ENCODE measurements at regions not wholly inside any gene's neighbourhood (a gene's known extent, or its start where the extent isn't known, plus 50 kb on each side); places are given as distances from the start of the nearest gene placed in this dataset.
"Not testable (repeated sequence)": the region's sequence is repeated elsewhere in the genome, so short reads cannot be mapped to it uniquely, and the experiment has no call there.

DNA sequence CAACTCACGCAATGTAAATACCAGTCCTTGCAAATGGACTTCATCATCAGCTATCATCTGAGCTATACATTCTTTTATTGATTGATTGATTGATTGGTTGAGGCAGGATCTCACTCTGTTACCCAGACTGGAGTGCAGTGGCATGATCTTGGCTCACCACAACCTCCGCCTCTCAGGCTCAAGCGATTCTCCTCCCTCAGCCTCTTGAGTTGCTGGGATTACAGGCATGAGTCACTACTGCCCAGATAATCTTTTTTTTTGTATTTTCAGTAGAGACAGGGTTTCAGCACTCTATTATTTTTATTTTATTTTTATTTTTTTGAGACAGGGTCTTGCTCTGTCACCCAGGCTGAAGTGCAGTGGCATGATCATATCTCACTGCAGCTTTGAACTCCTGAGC, 369.5 kb downstream of the MAT2B start:
- WGBS, 2 donors: 71 to 75% methylated on average over 3 of the region's 3 CpGs
- intact Hi-C loops (cut with DNase I); H3K4me3 ChIP-seq (ENCODE audit: low read length in 2 of 2); DNase-seq; ATAC-seq (ENCODE audit: low FRiP score); H3K36me3 ChIP-seq (ENCODE audit: control insufficient read depth in 1 of 2, insufficient read depth in 2 of 2, low read length in 1 of 2); H3K27ac ChIP-seq (ENCODE audit: low read depth in 1 of 2, low read length in 2 of 2); H3K27me3 ChIP-seq (ENCODE audit: control insufficient read depth in 1 of 2, insufficient read depth in 2 of 2, low read length in 1 of 2); H3K9me3 ChIP-seq (ENCODE audit: control insufficient read depth, low read length); H3K4me1 ChIP-seq (ENCODE audit: control insufficient read depth in 1 of 2, insufficient read depth in 2 of 2, low read length in 2 of 2): not testable (repeated sequence)

DNA sequence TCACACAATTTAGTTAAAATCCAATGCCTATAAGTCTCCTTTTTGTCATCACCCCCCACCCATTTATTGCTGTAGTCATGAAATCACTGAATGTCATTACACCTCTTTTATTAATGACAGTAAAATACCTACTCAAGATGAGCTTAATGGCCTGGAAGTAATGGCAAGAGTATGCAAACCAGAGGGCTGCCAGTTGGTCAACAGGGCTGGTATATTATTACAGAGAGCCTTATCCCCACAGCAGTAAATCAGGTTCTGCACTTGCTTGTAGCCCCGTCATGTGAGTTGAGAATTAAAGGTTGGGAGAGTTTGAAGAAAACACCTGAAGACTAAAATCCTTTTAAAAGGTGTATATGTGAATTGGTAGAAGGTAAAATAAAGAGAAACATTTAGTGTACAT, 372.4 kb downstream of the MAT2B start:
- H3K4me3 ChIP-seq (ENCODE audit: low read length in 2 of 2): no peak overlapping the region
- no peaks in the 10 kb centered on the region for H3K36me3 ChIP-seq (ENCODE audit: control insufficient read depth in 1 of 2, insufficient read depth in 2 of 2, low read length in 1 of 2)
- intact Hi-C loops (cut with DNase I): no loop called here
- H3K9me3 ChIP-seq (ENCODE audit: control insufficient read depth, low read length): no peaks in the 10 kb centered on the region
- no peak for ATAC-seq (ENCODE audit: low FRiP score)
- no peaks in the 10 kb centered on the region for H3K27me3 ChIP-seq (ENCODE audit: control insufficient read depth in 1 of 2, insufficient read depth in 2 of 2, low read length in 1 of 2)
- WGBS, 2 donors: 56 to 79% methylated on average over 1 of the region's 1 CpG
- H3K4me1 ChIP-seq (ENCODE audit: control insufficient read depth in 1 of 2, insufficient read depth in 2 of 2, low read length in 2 of 2): no peaks in the 10 kb centered on the region
- H3K27ac ChIP-seq (ENCODE audit: low read depth in 1 of 2, low read length in 2 of 2): no peak overlapping the region
- no peak for DNase-seq

GRCh38 chr5:163878490-163878889, 373.1 kb downstream of the MAT2B start:
- intact Hi-C loops (cut with DNase I): no loop called here
- 74 to 79% methylated on average over 1 of the region's 1 CpG for WGBS, 2 donors

GRCh38 chr5:163880302-163880701, 374.9 kb downstream of the MAT2B start:
- Histone ChIP-seq H3K4me1 (ENCODE audit: control insufficient read depth in 1 of 2, insufficient read depth in 2 of 2, low read length in 2 of 2) (no peaks in the 10 kb centered on the region), H3K9me3 (ENCODE audit: control insufficient read depth, low read length) (no peaks in the 10 kb centered on the region), H3K27me3 (ENCODE audit: control insufficient read depth in 1 of 2, insufficient read depth in 2 of 2, low read length in 1 of 2) (no peaks in the 10 kb centered on the region), H3K36me3 (ENCODE audit: control insufficient read depth in 1 of 2, insufficient read depth in 2 of 2, low read length in 1 of 2) (no peaks in the 10 kb centered on the region), H3K27ac (ENCODE audit: low read depth in 1 of 2, low read length in 2 of 2) (no peak overlapping the region), H3K4me3 (ENCODE audit: low read length in 2 of 2) (no peak overlapping the region)
- intact Hi-C loops (cut with DNase I): no loop called here
- ATAC-seq (ENCODE audit: low FRiP score) (no peak), DNase-seq (no peak)
- WGBS, 2 donors: 79 to 82% methylated on average over 2 of the region's 2 CpGs

More at GRCh38 chr5:163878490-163878889, 373.1 kb downstream of the MAT2B start:
- Histone ChIP-seq H3K36me3 (ENCODE audit: control insufficient read depth in 1 of 2, insufficient read depth in 2 of 2, low read length in 1 of 2) (no peaks in the 10 kb centered on the region), H3K9me3 (ENCODE audit: control insufficient read depth, low read length) (no peaks in the 10 kb centered on the region), H3K4me3 (ENCODE audit: low read length in 2 of 2) (no peak overlapping the region), H3K4me1 (ENCODE audit: control insufficient read depth in 1 of 2, insufficient read depth in 2 of 2, low read length in 2 of 2) (no peaks in the 10 kb centered on the region), H3K27me3 (ENCODE audit: control insufficient read depth in 1 of 2, insufficient read depth in 2 of 2, low read length in 1 of 2) (no peaks in the 10 kb centered on the region), H3K27ac (ENCODE audit: low read depth in 1 of 2, low read length in 2 of 2) (no peak overlapping the region)
- DNase-seq (no peak), ATAC-seq (ENCODE audit: low FRiP score) (no peak)

GRCh38 chr5:163885117-163885516, 379.7 kb downstream of the MAT2B start:
- Histone ChIP-seq H3K4me1 (ENCODE audit: control insufficient read depth in 1 of 2, insufficient read depth in 2 of 2, low read length in 2 of 2) (no peaks in the 10 kb centered on the region), H3K4me3 (ENCODE audit: low read length in 2 of 2) (no peak overlapping the region), H3K27me3 (ENCODE audit: control insufficient read depth in 1 of 2, insufficient read depth in 2 of 2, low read length in 1 of 2) (no peaks in the 10 kb centered on the region), H3K36me3 (ENCODE audit: control insufficient read depth in 1 of 2, insufficient read depth in 2 of 2, low read length in 1 of 2) (no peaks in the 10 kb centered on the region), H3K9me3 (ENCODE audit: control insufficient read depth, low read length) (no peaks in the 10 kb centered on the region), H3K27ac (ENCODE audit: low read depth in 1 of 2, low read length in 2 of 2) (no peak overlapping the region)
- no peak for ATAC-seq (ENCODE audit: low FRiP score)
- intact Hi-C loops (cut with DNase I): no loop called here
- whole genome bisulfite sequencing, 2 donors: 64 to 68% methylated on average over 2 of the region's 2 CpGs
- no peak for DNase-seq

DNA sequence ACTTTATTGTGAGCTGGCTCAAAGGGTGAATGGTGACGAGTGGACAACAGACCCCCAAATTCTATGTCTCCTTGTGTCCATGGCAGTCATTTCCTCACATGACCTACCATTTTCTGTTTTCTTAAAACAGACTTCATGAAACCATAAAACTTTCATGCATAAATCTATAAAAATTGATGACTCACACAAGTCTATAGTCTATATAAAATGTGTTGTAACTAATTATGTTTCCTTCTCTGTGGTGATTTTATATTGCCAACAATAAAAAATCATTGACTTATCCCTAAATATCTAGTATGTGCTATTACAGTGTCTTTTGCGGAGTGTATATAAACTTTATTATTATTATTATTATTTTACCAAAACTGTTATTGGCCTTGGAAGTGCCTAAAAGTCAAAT, 382.4 kb downstream of the MAT2B start:
- Histone ChIP-seq H3K4me1 (ENCODE audit: control insufficient read depth in 1 of 2, insufficient read depth in 2 of 2, low read length in 2 of 2) (no peaks in the 10 kb centered on the region), H3K9me3 (ENCODE audit: control insufficient read depth, low read length) (no peaks in the 10 kb centered on the region), H3K36me3 (ENCODE audit: control insufficient read depth in 1 of 2, insufficient read depth in 2 of 2, low read length in 1 of 2) (no peaks in the 10 kb centered on the region), H3K4me3 (ENCODE audit: low read length in 2 of 2) (no peak overlapping the region), H3K27me3 (ENCODE audit: control insufficient read depth in 1 of 2, insufficient read depth in 2 of 2, low read length in 1 of 2) (no peaks in the 10 kb centered on the region), H3K27ac (ENCODE audit: low read depth in 1 of 2, low read length in 2 of 2) (no peak overlapping the region)
- intact Hi-C loops (cut with DNase I): no loop called here
- ATAC-seq (ENCODE audit: low FRiP score) (no peak), DNase-seq (no peak)
- WGBS, 2 donors: 81 to 89% methylated on average over 2 of the region's 2 CpGs

DNA sequence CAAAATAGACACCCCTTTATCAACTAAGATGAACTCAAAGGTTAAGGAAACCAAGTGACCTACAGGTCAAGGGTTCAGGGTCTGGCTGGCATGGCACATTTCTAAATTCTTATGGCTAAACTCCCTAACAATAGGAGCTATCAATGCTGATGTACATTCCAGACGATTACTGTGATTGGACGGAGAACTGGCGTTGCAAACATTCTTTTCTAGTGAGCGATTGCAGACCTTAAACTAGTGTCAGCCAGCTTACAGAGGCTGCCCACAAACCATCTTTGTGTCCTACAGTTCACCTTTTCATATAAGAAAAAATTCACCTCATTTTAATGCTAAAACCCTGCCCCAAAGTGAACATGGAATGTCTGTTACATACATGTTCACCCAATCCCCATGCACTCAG, 382.9 kb downstream of the MAT2B start:
- Histone ChIP-seq H3K27me3 (ENCODE audit: control insufficient read depth in 1 of 2, insufficient read depth in 2 of 2, low read length in 1 of 2) (no peaks in the 10 kb centered on the region), H3K4me3 (ENCODE audit: low read length in 2 of 2) (no peak overlapping the region), H3K4me1 (ENCODE audit: control insufficient read depth in 1 of 2, insufficient read depth in 2 of 2, low read length in 2 of 2) (no peaks in the 10 kb centered on the region), H3K9me3 (ENCODE audit: control insufficient read depth, low read length) (no peaks in the 10 kb centered on the region), H3K36me3 (ENCODE audit: control insufficient read depth in 1 of 2, insufficient read depth in 2 of 2, low read length in 1 of 2) (no peaks in the 10 kb centered on the region), H3K27ac (ENCODE audit: low read depth in 1 of 2, low read length in 2 of 2) (no peak overlapping the region)
- ATAC-seq (ENCODE audit: low FRiP score) (no peak), DNase-seq (no peak)
- intact Hi-C loops (cut with DNase I): no loop called here
- 55 to 60% methylated on average over 4 of the region's 4 CpGs for WGBS, 2 donors

GRCh38 chr5:163889369-163889768, 383.9 kb downstream of the MAT2B start:
- H3K4me1 ChIP-seq (ENCODE audit: control insufficient read depth in 1 of 2, insufficient read depth in 2 of 2, low read length in 2 of 2): no peaks in the 10 kb centered on the region
- no peak overlapping the region for H3K4me3 ChIP-seq (ENCODE audit: low read length in 2 of 2)
- no peak for ATAC-seq (ENCODE audit: low FRiP score)
- no peaks in the 10 kb centered on the region for H3K9me3 ChIP-seq (ENCODE audit: control insufficient read depth, low read length)
- intact Hi-C loops (cut with DNase I): no loop called here
- no peak for DNase-seq
- H3K36me3 ChIP-seq (ENCODE audit: control insufficient read depth in 1 of 2, insufficient read depth in 2 of 2, low read length in 1 of 2): no peaks in the 10 kb centered on the region
- H3K27me3 ChIP-seq (ENCODE audit: control insufficient read depth in 1 of 2, insufficient read depth in 2 of 2, low read length in 1 of 2): no peaks in the 10 kb centered on the region
- H3K27ac ChIP-seq (ENCODE audit: low read depth in 1 of 2, low read length in 2 of 2): no peak overlapping the region

DNA sequence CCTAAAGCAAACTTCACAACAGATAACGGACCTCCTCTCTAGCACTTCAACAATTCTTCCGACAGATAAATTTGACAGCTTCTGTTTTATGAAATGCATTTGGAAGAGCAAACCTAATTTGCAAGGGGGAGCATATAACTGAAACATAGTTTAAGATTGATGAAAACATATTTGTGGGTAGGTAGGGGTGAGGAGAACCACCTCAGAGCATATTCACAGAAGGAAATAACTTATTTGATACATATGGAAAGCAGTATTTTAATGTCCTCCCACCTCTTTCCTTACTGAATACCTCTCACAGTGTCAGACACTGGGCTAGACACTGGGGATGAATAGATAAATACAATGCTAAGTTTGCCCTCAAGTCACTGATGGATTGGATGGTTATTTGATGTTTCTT, 384.8 kb downstream of the MAT2B start:
- no peaks in the 10 kb centered on the region for H3K4me1 ChIP-seq (ENCODE audit: control insufficient read depth in 1 of 2, insufficient read depth in 2 of 2, low read length in 2 of 2)
- WGBS, 2 donors: 62 to 66% methylated on average over 2 of the region's 2 CpGs
- intact Hi-C loops (cut with DNase I): no loop called here

More for the DNA sequence above, 384.8 kb downstream of the MAT2B start:
- no peaks in the 10 kb centered on the region for H3K27me3 ChIP-seq (ENCODE audit: control insufficient read depth in 1 of 2, insufficient read depth in 2 of 2, low read length in 1 of 2)
- no peak overlapping the region for H3K27ac ChIP-seq (ENCODE audit: low read depth in 1 of 2, low read length in 2 of 2)
- ATAC-seq (ENCODE audit: low FRiP score) (no peak), DNase-seq (no peak)
- no peaks in the 10 kb centered on the region for H3K36me3 ChIP-seq (ENCODE audit: control insufficient read depth in 1 of 2, insufficient read depth in 2 of 2, low read length in 1 of 2)
- H3K4me3 ChIP-seq (ENCODE audit: low read length in 2 of 2): no peak overlapping the region
- H3K9me3 ChIP-seq (ENCODE audit: control insufficient read depth, low read length): no peaks in the 10 kb centered on the region

Measured in aorta (tissue), 5 donors.